Forelimb muscle (tissue), 1 donor: ENCODE measurements at regions not wholly inside any gene's neighbourhood (a gene's known extent, or its start where the extent isn't known, plus 50 kb on each side); places are given as distances from the start of the nearest gene placed in this dataset.

Experiments
- DNase-seq: peaks from one replicate; pipeline ENCODE4 v3.0.0-alpha.2; 2013; ENCODE audit warnings: low read depth

GRCh38 chr2:145026456-145027455, 506.8 kb upstream of the ZEB2 start:
- no peak for DNase-seq

GRCh38 chr2:145025382-145025781, 505.5 kb upstream of the ZEB2 start:
- DNase-seq = no peak

- DNase-seq = no peak
Measured at GRCh38 chr2:145023334-145023934, 503.5 kb upstream of the ZEB2 start.

- DNase-seq = no peak
Measured at GRCh38 chr2:145022666-145023333, 502.9 kb upstream of the ZEB2 start.

- DNase-seq = no peak
Measured at GRCh38 chr2:145021962-145022665, 502.2 kb upstream of the ZEB2 start.

- DNase-seq = no peak
Measured at GRCh38 chr2:145020694-145021093, 500.8 kb upstream of the ZEB2 start.

GRCh38 chr2:145020139-145020538, 500.2 kb upstream of the ZEB2 start:
- DNase-seq = no peak

GRCh38 chr2:145018502-145018901, 498.6 kb upstream of the ZEB2 start:
- DNase-seq = no peak

- DNase-seq = no peak
Measured at GRCh38 chr2:145017149-145017548, 497.2 kb upstream of the ZEB2 start.

GRCh38 chr2:145016711-145017110, 496.8 kb upstream of the ZEB2 start:
- DNase-seq = no peak

- no peak for DNase-seq
Measured at GRCh38 chr2:145015561-145015960, 495.6 kb upstream of the ZEB2 start.

- no peak for DNase-seq
Measured at GRCh38 chr2:145012806-145013205, 492.9 kb upstream of the ZEB2 start.

GRCh38 chr2:145012214-145012670, 492.3 kb upstream of the ZEB2 start:
- DNase-seq = no peak

GRCh38 chr2:145010635-145011034, 490.7 kb upstream of the ZEB2 start:
- no peak for DNase-seq

GRCh38 chr2:145007960-145008263, 488.0 kb upstream of the ZEB2 start:
- no peak for DNase-seq

GRCh38 chr2:145007093-145007959, 487.4 kb upstream of the ZEB2 start:
- no peak for DNase-seq

- DNase-seq = no peak
Measured at GRCh38 chr2:145002624-145003023, 482.7 kb upstream of the ZEB2 start.

- DNase-seq = no peak
Measured at GRCh38 chr2:145000376-145000775, 480.5 kb upstream of the ZEB2 start.

GRCh38 chr2:144999936-145000335, 480.0 kb upstream of the ZEB2 start:
- DNase-seq = no peak

GRCh38 chr2:144999071-144999875, 479.4 kb upstream of the ZEB2 start:
- DNase-seq = no peak
